C4-2B (cell line): ENCODE measurements at regions not wholly inside any gene's neighbourhood (a gene's known extent, or its start where the extent isn't known, plus 50 kb on each side); places are given as distances from the start of the nearest gene placed in this dataset.

Experiments used
- H3K27ac ChIP-seq: fragments of 450-650 bp; 2 replicates; pipeline ENCODE4 v1.5.1; 2017
- ZFX ChIP-seq: fragments of 450-650 bp; IDR thresholded peaks from 2 replicates; pipeline ENCODE4 v1.6.1; 2017
- TF ChIP-seq, protein P1 (sequence below): fragments of 450-650 bp; conservative IDR thresholded peaks from 2 replicates; pipeline ENCODE4 v1.5.1; 2017; ENCODE audit warnings: mild to moderate bottlenecking

DNA sequence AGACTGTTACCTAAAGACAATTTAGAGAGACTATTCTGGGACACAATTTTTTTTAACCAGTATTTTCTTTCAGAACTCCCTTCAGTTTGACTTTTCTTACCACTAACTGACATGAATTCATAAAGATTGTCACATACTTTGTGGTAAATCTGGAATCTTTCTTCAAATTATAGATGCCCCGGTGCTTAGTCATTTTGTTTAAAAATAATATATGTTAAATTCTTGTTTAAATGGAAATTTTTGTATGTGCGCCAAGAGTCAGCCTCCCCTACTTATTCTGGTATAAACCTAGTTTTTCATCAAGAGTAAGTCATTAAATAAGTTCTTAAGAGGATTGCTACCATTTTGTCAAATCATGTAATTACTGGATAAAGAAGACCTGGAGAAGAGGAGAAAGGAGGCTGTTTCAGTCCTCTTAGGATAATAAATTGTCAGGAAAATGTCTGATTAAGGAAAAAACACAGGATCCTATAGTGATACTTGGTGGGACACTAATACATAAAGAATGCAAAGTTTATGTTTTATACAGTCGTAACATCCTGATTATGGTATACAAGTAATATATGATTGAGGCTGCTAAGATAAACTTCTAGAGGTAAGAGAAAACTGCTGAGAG lies 424.4 kb downstream of the PMP22 start:
- no peak overlapping the region for H3K27ac ChIP-seq
- no peak for TF ChIP-seq ZFX
- TF ChIP-seq, protein P1, sequence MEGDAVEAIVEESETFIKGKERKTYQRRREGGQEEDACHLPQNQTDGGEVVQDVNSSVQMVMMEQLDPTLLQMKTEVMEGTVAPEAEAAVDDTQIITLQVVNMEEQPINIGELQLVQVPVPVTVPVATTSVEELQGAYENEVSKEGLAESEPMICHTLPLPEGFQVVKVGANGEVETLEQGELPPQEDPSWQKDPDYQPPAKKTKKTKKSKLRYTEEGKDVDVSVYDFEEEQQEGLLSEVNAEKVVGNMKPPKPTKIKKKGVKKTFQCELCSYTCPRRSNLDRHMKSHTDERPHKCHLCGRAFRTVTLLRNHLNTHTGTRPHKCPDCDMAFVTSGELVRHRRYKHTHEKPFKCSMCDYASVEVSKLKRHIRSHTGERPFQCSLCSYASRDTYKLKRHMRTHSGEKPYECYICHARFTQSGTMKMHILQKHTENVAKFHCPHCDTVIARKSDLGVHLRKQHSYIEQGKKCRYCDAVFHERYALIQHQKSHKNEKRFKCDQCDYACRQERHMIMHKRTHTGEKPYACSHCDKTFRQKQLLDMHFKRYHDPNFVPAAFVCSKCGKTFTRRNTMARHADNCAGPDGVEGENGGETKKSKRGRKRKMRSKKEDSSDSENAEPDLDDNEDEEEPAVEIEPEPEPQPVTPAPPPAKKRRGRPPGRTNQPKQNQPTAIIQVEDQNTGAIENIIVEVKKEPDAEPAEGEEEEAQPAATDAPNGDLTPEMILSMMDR: no peak

DNA sequence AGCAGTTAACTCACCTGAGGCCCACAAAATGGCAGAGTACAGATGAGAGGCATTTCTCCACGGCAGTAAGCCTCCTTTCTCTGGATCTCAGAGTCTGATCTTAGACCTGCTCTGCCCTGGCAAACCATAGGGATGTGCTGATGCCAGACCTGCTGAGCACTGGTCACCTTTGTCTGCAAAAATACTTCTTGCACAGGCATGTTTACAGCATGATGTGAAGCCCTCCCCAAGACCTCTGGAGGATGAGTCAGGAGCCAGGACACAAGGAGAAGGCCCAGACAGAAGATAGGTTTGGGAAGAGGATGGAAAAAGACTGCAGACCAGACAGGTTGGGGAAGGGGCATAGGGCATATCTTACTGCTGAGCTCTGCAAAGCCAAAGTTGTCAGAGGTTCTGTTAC lies 426.6 kb downstream of the PMP22 start:
- H3K27ac ChIP-seq: no peak overlapping the region
- TF ChIP-seq, protein P1: no peak
- no peak for TF ChIP-seq ZFX

DNA sequence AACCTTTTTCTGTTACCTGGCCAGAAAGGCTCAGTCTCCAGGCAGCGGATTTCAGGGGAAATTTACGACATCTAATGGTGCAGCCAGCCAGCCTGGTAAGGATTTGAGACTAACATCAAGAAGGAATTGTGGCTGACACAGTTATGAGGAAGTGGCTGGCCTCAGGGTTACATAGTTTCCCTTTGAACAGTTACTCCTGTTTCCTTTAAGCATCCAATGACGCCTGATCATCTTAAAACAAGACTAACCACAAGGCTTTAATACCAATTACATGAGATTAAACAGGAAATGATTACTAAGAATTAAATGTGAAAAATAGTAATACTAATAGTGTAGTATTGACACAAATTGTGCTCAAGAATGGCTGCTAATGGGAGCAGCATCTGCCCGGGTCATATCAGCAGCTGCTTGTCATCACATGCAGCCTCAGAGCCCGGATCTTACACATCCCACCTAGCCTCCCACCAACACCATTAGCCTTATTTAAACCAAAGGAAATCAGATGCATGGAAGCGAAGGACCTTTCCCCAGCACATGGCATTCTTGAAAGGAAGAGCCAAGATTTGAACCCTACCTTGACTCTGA lies 431.8 kb downstream of the PMP22 start:
- no peak overlapping the region for H3K27ac ChIP-seq
- no peak for TF ChIP-seq ZFX
- TF ChIP-seq, protein P1: no peak

DNA sequence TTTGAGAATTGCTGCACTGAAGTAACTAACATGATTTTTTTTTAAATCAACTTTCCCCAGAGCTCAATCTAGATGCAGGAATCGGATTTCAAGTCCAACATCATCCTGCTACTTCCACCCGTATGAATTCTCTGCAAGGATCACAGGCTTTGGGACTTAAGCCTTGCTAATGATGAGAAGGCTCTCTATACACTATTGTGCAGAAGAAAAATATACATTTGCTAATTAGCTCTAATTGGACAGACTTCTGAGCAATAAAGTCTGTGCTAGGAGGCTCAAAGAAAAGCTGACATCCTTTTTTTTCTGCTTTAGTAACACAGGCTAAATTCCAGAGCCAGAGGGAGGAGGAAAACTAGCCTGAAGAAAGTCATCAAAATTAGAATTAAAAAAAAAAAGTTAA lies 433.6 kb downstream of the PMP22 start:
- TF ChIP-seq, protein P1: no peak
- TF ChIP-seq ZFX: no peak
- H3K27ac ChIP-seq: no peak overlapping the region

DNA sequence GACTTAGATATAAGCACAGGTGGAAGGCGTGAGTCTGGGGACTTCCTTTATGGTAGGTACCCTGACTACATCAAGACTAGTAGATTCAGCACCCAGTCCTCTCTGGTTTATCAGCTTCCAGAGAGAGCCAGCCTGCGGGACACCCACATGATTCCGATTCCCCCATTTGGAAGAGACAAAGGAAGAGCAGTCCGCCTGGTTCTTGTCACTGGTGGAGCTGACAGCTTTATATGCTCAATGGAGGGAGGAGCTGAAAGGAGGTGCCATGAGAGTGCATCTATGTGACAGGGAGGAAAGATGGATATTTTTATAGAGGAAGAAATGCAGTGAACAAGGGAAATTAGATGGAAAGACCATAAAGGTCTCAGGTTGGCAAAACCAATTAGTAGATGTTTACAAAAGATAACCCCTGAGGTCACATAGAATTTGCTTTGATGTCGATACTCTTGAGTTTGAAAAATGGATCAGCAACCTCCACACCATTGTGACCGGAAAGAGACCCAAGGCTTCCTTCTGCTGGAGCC lies 437.7 kb downstream of the PMP22 start:
- TF ChIP-seq, protein P1: no peak
- no peak for TF ChIP-seq ZFX
- H3K27ac ChIP-seq: no peak overlapping the region

GRCh38 chr17:14826358-14826757 lies 438.8 kb downstream of the PMP22 start:
- H3K27ac ChIP-seq: no peak overlapping the region
- TF ChIP-seq ZFX: no peak
- TF ChIP-seq, protein P1: no peak

GRCh38 chr17:14818469-14818868 lies 446.7 kb downstream of the PMP22 start:
- TF ChIP-seq, protein P1: no peak
- no peak for TF ChIP-seq ZFX
- H3K27ac ChIP-seq: no peak overlapping the region
